ENCODE measurements at regions not wholly inside any gene's neighbourhood (a gene's known extent, or its start where the extent isn't known, plus 50 kb on each side); places are given as distances from the start of the nearest gene placed in this dataset.
"Not testable (repeated sequence)": the region's sequence is repeated elsewhere in the genome, so short reads cannot be mapped to it uniquely, and the experiment has no call there.

GRCh38 chr9:74092491-74092834 lies 404.7 kb upstream of the RORB start:
- no peak for DNase-seq (ENCODE audit: low read depth)
- no peak overlapping the region for H3K4me3 ChIP-seq (replicated peaks; ENCODE audit: low read depth, low read length)
- TF ChIP-seq CTCF (IDR thresholded peaks at IDR 0.05; ENCODE audit: low read length, missing control alignments), result no peak

- not testable (repeated sequence) for H3K4me3 ChIP-seq (replicated peaks; ENCODE audit: low read depth, low read length); DNase-seq (ENCODE audit: low read depth)
These were observed 403.1 kb upstream of the RORB start for GRCh38 chr9:74094037-74094436.

- no peak for TF ChIP-seq CTCF (IDR thresholded peaks at IDR 0.05; ENCODE audit: low read length, missing control alignments)
- no peak overlapping the region for H3K4me3 ChIP-seq (replicated peaks; ENCODE audit: low read depth, low read length)
- DNase-seq (ENCODE audit: low read depth), result no peak
These were observed 402.4 kb upstream of the RORB start for GRCh38 chr9:74094766-74095165.

GRCh38 chr9:74095925-74096324 lies 401.2 kb upstream of the RORB start:
- H3K4me3 ChIP-seq (replicated peaks; ENCODE audit: low read depth, low read length), result no peak overlapping the region
- DNase-seq (ENCODE audit: low read depth), result no peak
- no peak for TF ChIP-seq CTCF (IDR thresholded peaks at IDR 0.05; ENCODE audit: low read length, missing control alignments)

- H3K4me3 ChIP-seq (replicated peaks; ENCODE audit: low read depth, low read length), result no peak overlapping the region
- DNase-seq (ENCODE audit: low read depth), result no peak
- no peak for TF ChIP-seq CTCF (IDR thresholded peaks at IDR 0.05; ENCODE audit: low read length, missing control alignments)
These were observed 400.7 kb upstream of the RORB start for GRCh38 chr9:74096420-74096819.

GRCh38 chr9:74100042-74100441 lies 397.1 kb upstream of the RORB start:
- DNase-seq (ENCODE audit: low read depth), result no peak
- no peak for TF ChIP-seq CTCF (IDR thresholded peaks at IDR 0.05; ENCODE audit: low read length, missing control alignments)
- no peak overlapping the region for H3K4me3 ChIP-seq (replicated peaks; ENCODE audit: low read depth, low read length)

- DNase-seq (ENCODE audit: low read depth); H3K4me3 ChIP-seq (replicated peaks; ENCODE audit: low read depth, low read length): not testable (repeated sequence)
These were observed 395.0 kb upstream of the RORB start for GRCh38 chr9:74102148-74102547.

- DNase-seq (ENCODE audit: low read depth), result no peak
- TF ChIP-seq CTCF (IDR thresholded peaks at IDR 0.05; ENCODE audit: low read length, missing control alignments), result no peak
- H3K4me3 ChIP-seq (replicated peaks; ENCODE audit: low read depth, low read length), result no peak overlapping the region
These were observed 394.4 kb upstream of the RORB start for GRCh38 chr9:74102702-74103101.

Data from fibroblast of pulmonary artery (primary cell).